Femur (tissue), 1 donor: ENCODE measurements at regions not wholly inside any gene's neighbourhood (a gene's known extent, or its start where the extent isn't known, plus 50 kb on each side); places are given as distances from the start of the nearest gene placed in this dataset.
"Not testable (repeated sequence)": the region's sequence is repeated elsewhere in the genome, so short reads cannot be mapped to it uniquely, and the experiment has no call there.

Experiments
- DNase-seq: peaks from one replicate; pipeline ENCODE4 v3.0.0-alpha.2; 2017

GRCh38 chr16:52034830-52035229 lies 512.1 kb downstream of the TOX3 start:
- no peak for DNase-seq

- DNase-seq: no peak
Observed at GRCh38 chr16:52033992-52034391, 513.0 kb downstream of the TOX3 start.

GRCh38 chr16:52022980-52023379 lies 524.0 kb downstream of the TOX3 start:
- no peak for DNase-seq

- DNase-seq: no peak
Observed at GRCh38 chr16:52022177-52022576, 524.8 kb downstream of the TOX3 start.

- DNase-seq: no peak
Observed at GRCh38 chr16:52016387-52016786, 530.6 kb downstream of the TOX3 start.

GRCh38 chr16:52005551-52005950 lies 541.4 kb downstream of the TOX3 start:
- DNase-seq: no peak

- DNase-seq: no peak
Observed at GRCh38 chr16:52004343-52004742, 542.6 kb downstream of the TOX3 start.

- no peak for DNase-seq
Observed at GRCh38 chr16:52002026-52002425, 544.9 kb downstream of the TOX3 start.

- DNase-seq: no peak
Observed at GRCh38 chr16:51996516-51996915, 550.4 kb downstream of the TOX3 start.

- DNase-seq: peak; percentile 19
Observed at GRCh38 chr16:51994597-51994996, 552.3 kb downstream of the TOX3 start.

- no peak for DNase-seq
Observed at GRCh38 chr16:51989637-51990230, 557.2 kb downstream of the TOX3 start.

- DNase-seq: no peak
Observed at GRCh38 chr16:51988977-51989376, 558.0 kb downstream of the TOX3 start.

GRCh38 chr16:51987519-51987918 lies 559.4 kb downstream of the TOX3 start:
- DNase-seq: no peak

- DNase-seq: no peak
Observed at GRCh38 chr16:51986717-51987116, 560.2 kb downstream of the TOX3 start.

GRCh38 chr16:51986301-51986700 lies 560.6 kb downstream of the TOX3 start:
- DNase-seq: no peak

GRCh38 chr16:51985126-51985525 lies 561.8 kb downstream of the TOX3 start:
- DNase-seq: no peak

- no peak for DNase-seq
Observed at GRCh38 chr16:51984395-51984794, 562.5 kb downstream of the TOX3 start.

GRCh38 chr16:51982715-51983680 lies 563.9 kb downstream of the TOX3 start:
- peak; percentile 30 for DNase-seq

- no peak for DNase-seq
Observed at GRCh38 chr16:51981725-51982124, 565.2 kb downstream of the TOX3 start.

GRCh38 chr16:51977506-51977905 lies 569.4 kb downstream of the TOX3 start:
- not testable (repeated sequence) for DNase-seq

GRCh38 chr16:51971184-51971583 lies 575.8 kb downstream of the TOX3 start:
- DNase-seq: no peak

GRCh38 chr16:51968749-51969148 lies 578.2 kb downstream of the TOX3 start:
- no peak for DNase-seq

GRCh38 chr16:51967646-51968045 lies 579.3 kb downstream of the TOX3 start:
- DNase-seq: no peak

- DNase-seq: no peak
Observed at GRCh38 chr16:51960931-51961330, 586.0 kb downstream of the TOX3 start.
